Neural progenitor cell (in vitro differentiated cells): ENCODE measurements at regions not wholly inside any gene's neighbourhood (a gene's known extent, or its start where the extent isn't known, plus 50 kb on each side); places are given as distances from the start of the nearest gene placed in this dataset.

Source experiments
- DNase-seq: peaks from one replicate; pipeline ENCODE4 v3.0.0-alpha.2; 2016; ENCODE audit warnings: low spot score
- H2AFZ ChIP-seq: fragments of 200-600 bp; sonication (generic); replicated peaks from 2 replicates; pipeline ENCODE4 v1.6.1; 2016; ENCODE audit warnings: antibody characterized with exemption
- H3F3A ChIP-seq: fragments of 200-600 bp; sonication (generic); 2 replicates; pipeline ENCODE4 v1.6.1; 2016; ENCODE audit warnings: antibody characterized with exemption, low read depth
- H3K27ac ChIP-seq: fragments of 200-600 bp; sonication (generic); 2 replicates; pipeline ENCODE4 v1.5.1; 2016; ENCODE audit warnings: mild to moderate bottlenecking
- H3K27me3 ChIP-seq: fragments of 200-600 bp; sonication (generic); 2 replicates; pipeline ENCODE4 v1.6.1; 2016; ENCODE audit warnings: mild to moderate bottlenecking, moderate library complexity
- H3K36me3 ChIP-seq: fragments of 200-600 bp; sonication (generic); 2 replicates; pipeline ENCODE4 v1.5.1; 2016
- H3K4me1 ChIP-seq: fragments of 200-600 bp; sonication (generic); 2 replicates; pipeline ENCODE4 v1.6.1; 2016; ENCODE audit warnings: mixed run types
- H3K4me2 ChIP-seq: fragments of 200-600 bp; sonication (generic); 2 replicates; pipeline ENCODE4 v1.6.1; 2016
- H3K4me3 ChIP-seq: fragments of 200-600 bp; sonication (generic); 2 replicates; pipeline ENCODE4 v1.5.1; 2016
- H3K79me2 ChIP-seq: fragments of 200-600 bp; sonication (generic); 2 replicates; pipeline ENCODE4 v1.6.1; 2016; ENCODE audit warnings: low read depth
- H3K9ac ChIP-seq: fragments of 200-600 bp; sonication (generic); 2 replicates; pipeline ENCODE4 v1.6.1; 2016
- H3K9me3 ChIP-seq: fragments of 200-600 bp; sonication (generic); 2 replicates; pipeline ENCODE4 v1.5.1; 2016; ENCODE audit warnings: low read depth
- H4K20me1 ChIP-seq: fragments of 200-600 bp; sonication (generic); 2 replicates; pipeline ENCODE4 v1.6.1; 2016; ENCODE audit warnings: low read depth
- H3K27ac Mint-ChIP-seq: 3 replicates; pipeline ENCODE4 v1.8.0; 2021; ENCODE audit warnings: mixed read lengths
- H3K27me3 Mint-ChIP-seq: 2 replicates; pipeline ENCODE4 v1.8.0; 2022; ENCODE audit warnings: low read depth, mild to moderate bottlenecking, inconsistent platforms, moderate library complexity, mixed read lengths; ENCODE audit not compliant: insufficient read depth
- H3K36me3 Mint-ChIP-seq: 3 replicates; pipeline ENCODE4 v1.8.0; 2021; ENCODE audit warnings: mixed read lengths
- H3K4me1 Mint-ChIP-seq: 3 replicates; pipeline ENCODE4 v1.8.0; 2021; ENCODE audit warnings: mixed read lengths
- H3K4me3 Mint-ChIP-seq: 3 replicates; pipeline ENCODE4 v1.8.0; 2021; ENCODE audit warnings: mild to moderate bottlenecking, moderate library complexity, mixed read lengths
- H3K9me3 Mint-ChIP-seq: 3 replicates; pipeline ENCODE4 v1.8.0; 2020; ENCODE audit warnings: mixed read lengths
- EZH2 ChIP-seq: fragments of 200-600 bp; sonication (generic); IDR thresholded peaks from 2 replicates; pipeline ENCODE4 v1.6.1; 2017; ENCODE audit warnings: antibody characterized with exemption, mild to moderate bottlenecking, moderate library complexity
- EZH2phosphoT487 ChIP-seq: fragments of 200-600 bp; sonication (generic); IDR thresholded peaks from 2 replicates; pipeline ENCODE4 v1.6.1; 2017; ENCODE audit warnings: antibody characterized with exemption
- TF ChIP-seq, protein P1 (sequence below): fragments of 200-600 bp; sonication (generic); IDR thresholded peaks from 2 replicates; pipeline ENCODE4 v1.5.1; 2017; ENCODE audit warnings: antibody characterized with exemption, mild to moderate bottlenecking

- no peaks in the 10 kb centered on the region for H3K36me3 ChIP-seq
- Mint-ChIP-seq H3K36me3 (no peaks in the 10 kb centered on the region), H3K4me1 (no peaks in the 10 kb centered on the region), H3K9me3 (no peaks in the 10 kb centered on the region), H3K27ac (no peak overlapping the region), H3K4me3 (no peak overlapping the region), H3K27me3 (peaks cover 2% of the 10 kb centered on the region)
- H3K4me3 ChIP-seq: no peak overlapping the region
- DNase-seq: no peak
- peaks cover 4% of the 10 kb centered on the region for H3K4me1 ChIP-seq
- H3K4me2 ChIP-seq: no peak overlapping the region
- H3K27ac ChIP-seq: no peak overlapping the region
- H4K20me1 ChIP-seq: no peaks in the 10 kb centered on the region
- H3F3A ChIP-seq: no peaks in the 10 kb centered on the region
- H3K79me2 ChIP-seq: no peaks in the 10 kb centered on the region
- H3K27me3 ChIP-seq: no peaks in the 10 kb centered on the region
- H3K9ac ChIP-seq: no peak overlapping the region
- TF ChIP-seq, protein P1, sequence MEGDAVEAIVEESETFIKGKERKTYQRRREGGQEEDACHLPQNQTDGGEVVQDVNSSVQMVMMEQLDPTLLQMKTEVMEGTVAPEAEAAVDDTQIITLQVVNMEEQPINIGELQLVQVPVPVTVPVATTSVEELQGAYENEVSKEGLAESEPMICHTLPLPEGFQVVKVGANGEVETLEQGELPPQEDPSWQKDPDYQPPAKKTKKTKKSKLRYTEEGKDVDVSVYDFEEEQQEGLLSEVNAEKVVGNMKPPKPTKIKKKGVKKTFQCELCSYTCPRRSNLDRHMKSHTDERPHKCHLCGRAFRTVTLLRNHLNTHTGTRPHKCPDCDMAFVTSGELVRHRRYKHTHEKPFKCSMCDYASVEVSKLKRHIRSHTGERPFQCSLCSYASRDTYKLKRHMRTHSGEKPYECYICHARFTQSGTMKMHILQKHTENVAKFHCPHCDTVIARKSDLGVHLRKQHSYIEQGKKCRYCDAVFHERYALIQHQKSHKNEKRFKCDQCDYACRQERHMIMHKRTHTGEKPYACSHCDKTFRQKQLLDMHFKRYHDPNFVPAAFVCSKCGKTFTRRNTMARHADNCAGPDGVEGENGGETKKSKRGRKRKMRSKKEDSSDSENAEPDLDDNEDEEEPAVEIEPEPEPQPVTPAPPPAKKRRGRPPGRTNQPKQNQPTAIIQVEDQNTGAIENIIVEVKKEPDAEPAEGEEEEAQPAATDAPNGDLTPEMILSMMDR: no peak
- no peak for TF ChIP-seq EZH2
- TF ChIP-seq EZH2phosphoT487: no peak
- H2AFZ ChIP-seq: peak overlapping the region; percentile 90
- no peaks in the 10 kb centered on the region for H3K9me3 ChIP-seq
Observed at GRCh38 chr6:42512579-42512978, 51.2 kb upstream of the UBR2 start.

- no peaks in the 10 kb centered on the region for H3K36me3 Mint-ChIP-seq
- no peaks in the 10 kb centered on the region for H3K27me3 ChIP-seq
- H3K27ac ChIP-seq: no peak overlapping the region
- H3K4me1 Mint-ChIP-seq: no peaks in the 10 kb centered on the region
- H3K9me3 ChIP-seq: no peaks in the 10 kb centered on the region
- H3K27ac Mint-ChIP-seq: no peak overlapping the region
- H3K36me3 ChIP-seq: no peaks in the 10 kb centered on the region
- H3K27me3 Mint-ChIP-seq: peaks cover 2% of the 10 kb centered on the region
- no peak overlapping the region for H3K4me2 ChIP-seq
- H3F3A ChIP-seq: no peaks in the 10 kb centered on the region
- no peaks in the 10 kb centered on the region for H3K79me2 ChIP-seq
- TF ChIP-seq, protein P1: no peak
- no peak for TF ChIP-seq EZH2
- TF ChIP-seq EZH2phosphoT487: no peak
- no peak for DNase-seq
- H3K4me3 Mint-ChIP-seq: no peak overlapping the region
- H2AFZ ChIP-seq: peak overlapping the region; percentile 90
- H3K9me3 Mint-ChIP-seq: no peaks in the 10 kb centered on the region
- no peak overlapping the region for H3K9ac ChIP-seq
- no peak overlapping the region for H3K4me3 ChIP-seq
- no peaks in the 10 kb centered on the region for H4K20me1 ChIP-seq
- H3K4me1 ChIP-seq: peaks cover 4% of the 10 kb centered on the region
Observed at GRCh38 chr6:42511803-42512422, 51.9 kb upstream of the UBR2 start.

DNA sequence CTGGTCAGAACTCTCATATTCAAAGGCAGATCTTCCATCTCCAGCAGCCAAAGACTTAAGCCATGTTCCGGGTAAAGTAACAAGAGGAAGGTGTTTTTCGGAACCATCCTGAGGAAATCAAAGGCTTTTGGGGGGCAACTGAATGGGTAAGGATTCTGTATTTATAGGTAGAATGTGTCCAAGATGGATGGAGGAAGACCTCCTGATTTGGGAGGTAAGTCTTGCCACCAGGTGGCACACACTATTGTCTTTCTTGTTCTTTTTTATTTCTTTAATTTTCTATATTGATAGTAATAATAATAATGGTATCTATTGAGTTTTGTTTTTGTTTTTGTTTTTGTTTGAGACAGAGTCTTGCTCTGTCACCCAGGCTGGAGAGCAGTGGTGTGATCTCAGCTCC is 53.0 kb upstream of the UBR2 start:
- DNase-seq: no peak
- no peak overlapping the region for H3K9ac ChIP-seq
- no peak overlapping the region for H2AFZ ChIP-seq
- peaks cover 2% of the 10 kb centered on the region for H3K27me3 Mint-ChIP-seq
- no peaks in the 10 kb centered on the region for H3K36me3 ChIP-seq
- H3K9me3 Mint-ChIP-seq: no peaks in the 10 kb centered on the region
- peaks cover 4% of the 10 kb centered on the region for H3K4me1 ChIP-seq
- no peaks in the 10 kb centered on the region for H3K79me2 ChIP-seq
- H4K20me1 ChIP-seq: no peaks in the 10 kb centered on the region
- H3K36me3 Mint-ChIP-seq: no peaks in the 10 kb centered on the region
- no peaks in the 10 kb centered on the region for H3K4me1 Mint-ChIP-seq
- H3K4me3 ChIP-seq: no peak overlapping the region
- H3K4me3 Mint-ChIP-seq: no peak overlapping the region
- TF ChIP-seq EZH2phosphoT487 (no peak), EZH2 (no peak)
- TF ChIP-seq, protein P1: no peak
- H3K27me3 ChIP-seq: no peaks in the 10 kb centered on the region
- H3K9me3 ChIP-seq: no peaks in the 10 kb centered on the region
- H3K27ac ChIP-seq: no peak overlapping the region
- H3K4me2 ChIP-seq: no peak overlapping the region
- H3K27ac Mint-ChIP-seq: no peak overlapping the region
- H3F3A ChIP-seq: no peaks in the 10 kb centered on the region
